ENCODE measurements at regions not wholly inside any gene's neighbourhood (a gene's known extent, or its start where the extent isn't known, plus 50 kb on each side); places are given as distances from the start of the nearest gene placed in this dataset.
"Not testable (repeated sequence)": the region's sequence is repeated elsewhere in the genome, so short reads cannot be mapped to it uniquely, and the experiment has no call there.

GRCh38 chr14:57150449-57150848 lies 118.3 kb downstream of the EXOC5 start:
- intact Hi-C loops (cut with DNase I): no loop called here
- no peak for DNase-seq (ENCODE audit: missing footprints)
- ATAC-seq: no peak

DNA sequence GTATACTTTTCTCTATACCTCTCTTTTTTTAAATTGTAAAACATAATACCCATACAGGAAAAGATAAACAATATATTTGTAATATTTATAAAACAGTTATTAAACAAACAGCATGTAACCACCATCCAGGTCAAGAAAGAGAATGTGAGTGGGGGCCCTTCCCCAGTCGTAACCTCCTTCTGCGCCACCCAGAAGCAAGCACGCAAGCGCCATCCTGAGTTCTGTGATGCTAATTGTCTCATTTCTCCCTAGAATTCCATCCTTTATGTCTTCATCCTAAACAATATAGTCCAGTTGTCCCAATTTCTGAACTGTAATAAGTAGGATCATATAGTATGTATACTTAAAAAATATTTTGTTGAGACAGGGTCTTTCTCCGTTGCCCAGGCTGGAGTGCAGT lies 129.5 kb downstream of the EXOC5 start:
- ATAC-seq (no peak), DNase-seq (ENCODE audit: missing footprints) (no peak)
- intact Hi-C loops (cut with DNase I): no loop called here

DNA sequence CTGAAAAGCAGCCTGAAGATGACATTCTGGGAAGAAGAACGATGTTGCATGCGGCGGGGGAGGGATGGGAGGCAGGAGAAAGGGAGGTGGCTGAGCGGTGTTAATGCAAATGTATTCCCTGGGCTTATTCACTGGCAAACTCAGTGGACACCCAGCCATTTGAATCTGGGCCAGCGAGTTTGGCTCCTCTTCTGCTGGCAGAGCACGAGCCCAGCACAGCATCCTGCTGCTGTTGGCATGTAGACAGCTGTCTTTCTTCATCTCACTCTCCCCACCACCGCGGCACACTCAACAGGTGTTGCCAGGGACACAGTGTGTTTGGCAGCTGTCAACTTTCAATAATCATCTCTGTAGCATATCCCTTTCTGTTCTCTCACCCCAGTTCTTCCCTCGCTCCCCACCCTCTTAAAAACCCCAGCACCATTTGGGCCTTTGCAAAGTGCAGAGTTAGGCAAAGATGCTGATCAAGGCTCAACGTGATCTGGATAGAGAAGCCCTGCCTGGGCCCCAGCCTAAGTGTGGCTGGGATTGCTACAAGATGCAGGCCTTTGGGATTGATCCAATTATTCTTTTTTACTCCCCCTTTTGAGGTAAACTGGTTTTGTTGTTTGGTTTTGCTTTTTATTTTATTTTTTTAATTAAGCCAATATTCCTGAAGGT lies 131.9 kb downstream of the EXOC5 start:
- intact Hi-C loops (cut with DNase I): no loop called here
- peak; percentile 63 for ATAC-seq
- DNase-seq (ENCODE audit: missing footprints): no peak

DNA sequence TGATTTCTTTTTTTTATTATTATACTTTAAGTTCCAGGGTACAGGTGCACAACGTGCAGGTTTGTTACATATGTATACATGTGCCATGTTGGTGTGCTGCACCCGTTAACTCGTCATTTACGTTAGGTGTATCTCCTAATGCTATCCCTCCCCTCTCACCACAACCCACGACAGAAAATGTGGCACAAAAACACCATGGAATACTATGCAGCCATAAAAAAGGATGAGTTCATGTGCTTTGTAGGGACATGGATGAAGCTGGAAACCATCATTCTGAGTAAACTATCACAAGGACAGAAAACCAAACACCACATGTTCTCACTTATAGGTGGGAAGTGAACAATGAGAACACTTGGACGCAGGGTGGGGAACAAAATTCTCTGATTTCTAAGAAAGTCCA lies 140.9 kb downstream of the EXOC5 start:
- intact Hi-C loops (cut with DNase I): loop anchor here (1.0 kb wide), 1 partner anchor 15 kb away; no protein-coding TSS in a partner anchor
- not testable (repeated sequence) for DNase-seq (ENCODE audit: missing footprints); ATAC-seq

GRCh38 chr14:57122129-57122528 lies 146.6 kb downstream of the EXOC5 start:
- no peak for ATAC-seq
- no peak for DNase-seq (ENCODE audit: missing footprints)
- intact Hi-C loops (cut with DNase I): no loop called here

DNA sequence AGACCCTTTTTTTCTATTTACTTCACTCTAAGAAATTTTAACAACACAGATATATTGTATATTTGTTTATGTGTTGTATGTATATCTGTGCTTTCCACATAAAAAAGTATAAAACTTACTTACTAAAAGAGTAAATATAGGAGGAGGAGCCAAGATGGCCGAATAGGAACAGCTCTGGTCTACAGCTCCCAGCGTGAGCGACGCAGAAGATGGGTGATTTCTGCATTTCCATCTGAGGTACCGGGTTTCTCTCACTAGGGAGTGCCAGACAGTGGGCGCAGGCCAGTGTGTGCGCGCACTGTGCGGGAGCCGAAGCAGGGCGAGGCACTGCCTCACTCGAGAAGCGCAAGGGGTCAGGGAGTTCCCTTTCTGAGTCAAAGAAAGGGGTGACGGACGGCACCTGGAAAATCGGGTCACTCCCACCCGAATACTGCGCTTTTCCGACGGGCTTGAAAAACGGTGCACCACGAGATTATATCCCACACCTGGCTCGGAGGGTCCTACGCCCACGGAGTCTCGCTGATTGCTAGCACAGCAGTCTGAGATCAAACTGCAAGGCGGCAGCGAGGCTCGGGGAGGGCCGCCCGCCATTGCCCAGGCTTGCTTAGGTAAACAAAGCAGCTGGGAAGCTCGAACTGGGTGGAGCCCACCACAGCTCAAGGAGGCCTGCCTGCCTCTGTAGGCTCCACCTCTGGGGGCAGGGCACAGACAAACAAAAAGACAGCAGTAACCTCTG lies 156.5 kb downstream of the EXOC5 start:
- ATAC-seq; intact Hi-C loops (cut with DNase I); DNase-seq (ENCODE audit: missing footprints): not testable (repeated sequence)

- ATAC-seq; intact Hi-C loops (cut with DNase I); DNase-seq (ENCODE audit: missing footprints): not testable (repeated sequence)
Measured at GRCh38 chr14:57110411-57110810, 158.3 kb downstream of the EXOC5 start.

- intact Hi-C loops (cut with DNase I): no loop called here
- DNase-seq (ENCODE audit: missing footprints) (no peak), ATAC-seq (no peak)
Measured at GRCh38 chr14:57091030-57091608, 177.6 kb downstream of the EXOC5 start.

- no peak for ATAC-seq
- DNase-seq (ENCODE audit: missing footprints): no peak
- intact Hi-C loops (cut with DNase I): no loop called here
Measured at GRCh38 chr14:57089901-57090300, 178.8 kb downstream of the EXOC5 start.

DNA sequence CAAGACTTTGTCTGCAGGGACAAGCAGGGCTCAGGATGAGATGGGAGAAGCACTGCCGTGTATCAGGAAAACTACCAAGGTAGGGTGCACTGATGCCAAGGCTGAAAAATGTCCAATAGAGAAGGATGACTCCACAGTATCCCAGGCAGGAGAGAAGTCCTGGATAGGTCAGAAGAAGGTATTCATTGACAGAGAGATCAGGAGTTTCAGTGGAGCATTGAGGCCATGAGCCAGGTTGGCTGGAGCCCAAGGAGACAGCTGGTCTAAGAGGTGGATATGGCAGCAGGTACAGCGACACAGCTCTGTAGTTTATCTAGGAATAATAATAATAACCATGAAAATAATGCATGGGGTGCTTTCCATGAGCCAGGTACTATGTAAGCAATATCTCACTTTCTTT lies 180.9 kb downstream of the EXOC5 start:
- intact Hi-C loops (cut with DNase I): no loop called here
- ATAC-seq (no peak), DNase-seq (ENCODE audit: missing footprints) (no peak)

DNA sequence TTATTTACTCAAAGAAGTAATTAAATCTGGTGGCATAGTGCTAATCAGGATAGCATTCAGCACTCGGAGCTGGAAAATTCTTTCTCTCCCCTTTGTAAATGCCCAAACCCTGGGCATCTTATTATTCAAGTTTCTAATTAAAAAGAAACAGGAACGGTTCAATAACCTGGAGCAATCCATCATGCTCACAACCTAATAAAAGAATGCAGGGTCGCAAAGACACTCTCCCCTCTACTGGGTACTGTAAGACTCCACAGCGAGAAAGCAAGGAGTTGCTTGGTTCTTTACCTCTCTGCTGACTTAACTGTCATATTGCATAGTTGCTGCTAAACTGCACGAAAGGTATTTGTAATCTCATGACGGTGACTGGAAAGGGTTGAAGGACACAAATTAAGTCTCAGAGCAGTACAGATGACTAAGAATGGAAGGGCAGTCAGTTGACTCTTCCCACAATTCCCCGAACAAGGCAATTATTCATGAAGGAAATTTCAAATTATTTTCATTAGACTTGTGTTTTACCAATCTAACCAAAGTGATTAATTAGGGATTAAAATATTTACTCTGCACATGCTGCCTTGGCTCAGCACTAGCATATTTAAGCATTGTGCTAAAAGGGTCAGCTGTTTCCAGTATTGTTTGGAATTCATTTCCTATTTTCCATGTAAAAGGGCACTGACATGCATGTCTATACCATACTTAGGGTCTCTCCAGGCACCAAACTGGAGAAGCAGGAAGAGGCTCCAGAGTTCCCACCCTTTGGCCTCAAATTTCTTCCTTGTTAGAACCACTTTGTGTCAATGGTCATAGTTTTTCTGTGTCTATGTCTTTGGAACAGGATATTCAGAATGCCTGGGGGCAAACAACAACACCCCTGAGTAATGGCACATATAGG lies 182.2 kb downstream of the EXOC5 start:
- ATAC-seq (no peak), DNase-seq (ENCODE audit: missing footprints) (no peak)
- intact Hi-C loops (cut with DNase I): no loop called here

GRCh38 chr14:57085801-57086200 lies 182.9 kb downstream of the EXOC5 start:
- no peak for ATAC-seq
- intact Hi-C loops (cut with DNase I): no loop called here
- DNase-seq (ENCODE audit: missing footprints): no peak

GRCh38 chr14:57085043-57085442 lies 183.7 kb downstream of the EXOC5 start:
- intact Hi-C loops (cut with DNase I): no loop called here
- no peak for ATAC-seq
- no peak for DNase-seq (ENCODE audit: missing footprints)

DNA sequence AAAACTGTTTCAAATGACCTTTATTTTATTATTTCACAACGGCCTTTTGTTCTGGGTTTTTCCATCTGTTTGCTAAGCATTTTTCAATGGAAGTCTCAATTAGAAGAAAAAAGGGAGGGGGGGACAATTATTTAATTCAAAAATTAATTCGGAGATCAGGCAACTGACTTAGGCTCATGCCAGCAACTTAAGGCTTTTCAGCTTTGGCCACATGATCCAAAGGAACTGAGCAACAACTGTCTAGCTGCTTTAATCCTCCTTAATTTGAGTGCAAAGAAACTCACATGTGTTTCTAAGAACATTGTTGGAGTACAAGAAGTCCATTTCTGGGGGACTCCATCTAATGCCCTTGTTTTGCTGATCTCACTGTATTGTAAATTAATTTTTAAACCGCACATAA lies 188.0 kb downstream of the EXOC5 start:
- intact Hi-C loops (cut with DNase I): no loop called here
- ATAC-seq: no peak

GRCh38 chr14:57078054-57078453 lies 190.7 kb downstream of the EXOC5 start:
- intact Hi-C loops (cut with DNase I): no loop called here
- ATAC-seq: no peak
- no peak for DNase-seq (ENCODE audit: missing footprints)

More for the DNA sequence above, 188.0 kb downstream of the EXOC5 start:
- DNase-seq (ENCODE audit: missing footprints): no peak

- DNase-seq (ENCODE audit: missing footprints): no peak
- ATAC-seq: no peak
- intact Hi-C loops (cut with DNase I): no loop called here
Measured at GRCh38 chr14:57073986-57074385, 194.7 kb downstream of the EXOC5 start.

DNA sequence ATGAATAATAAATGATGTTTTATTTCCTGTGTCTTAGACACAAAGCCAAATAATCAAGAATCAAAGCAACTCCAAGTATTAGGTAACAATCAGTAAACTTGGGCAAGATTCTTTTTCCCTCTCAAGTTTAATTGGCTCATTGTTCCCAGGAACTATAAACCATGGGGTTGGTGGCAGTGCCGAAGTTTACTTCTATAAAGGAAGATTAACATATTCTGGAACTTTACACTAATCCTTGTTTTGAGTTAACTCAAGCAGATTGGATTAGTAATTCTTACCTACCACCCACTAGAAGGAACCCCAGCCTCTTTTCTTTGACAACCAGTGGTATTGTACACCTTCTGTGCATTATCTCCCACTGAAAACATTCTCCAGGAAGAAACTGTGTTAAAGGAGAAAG lies 197.1 kb downstream of the EXOC5 start:
- DNase-seq (ENCODE audit: missing footprints): no peak
- ATAC-seq: no peak
- intact Hi-C loops (cut with DNase I): no loop called here

- ATAC-seq (no peak), DNase-seq (ENCODE audit: missing footprints) (no peak)
- intact Hi-C loops (cut with DNase I): no loop called here
Measured at GRCh38 chr14:57069702-57070101, 199.0 kb downstream of the EXOC5 start.

DNA sequence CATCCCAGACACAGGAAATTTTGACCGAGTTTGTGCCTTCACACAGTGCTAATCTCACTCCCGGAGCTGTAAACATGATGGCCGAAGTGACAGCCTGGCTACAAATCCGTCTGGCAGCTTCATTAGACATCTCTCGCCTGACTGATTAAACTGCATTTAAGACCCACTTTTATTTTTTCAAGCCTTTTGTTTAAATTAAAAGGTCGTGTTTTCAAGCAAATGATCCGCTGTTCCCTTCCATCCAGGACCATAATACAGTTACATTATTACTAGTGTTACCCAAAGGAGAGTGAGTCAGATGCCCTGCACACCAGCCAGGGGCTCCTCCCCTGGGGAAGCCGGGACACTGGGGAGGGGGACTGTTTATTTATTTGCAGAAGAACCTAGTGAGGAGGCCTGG lies 200.2 kb downstream of the EXOC5 start:
- no peak for ATAC-seq
- DNase-seq (ENCODE audit: missing footprints): no peak
- intact Hi-C loops (cut with DNase I): no loop called here
